ENCODE measurements at regions not wholly inside any gene's neighbourhood (a gene's known extent, or its start where the extent isn't known, plus 50 kb on each side); places are given as distances from the start of the nearest gene placed in this dataset.

- Histone ChIP-seq H3K23me2 (ENCODE audit: low read depth, low read length) (no peaks in the 10 kb centered on the region), H4K20me1 (replicated peaks in 1 of 2; ENCODE audit: control insufficient read depth in 1 of 2, insufficient read depth in 2 of 2, low read length in 2 of 2) (no peaks in the 10 kb centered on the region), H3K79me2 (ENCODE audit: control insufficient read depth in 1 of 2, insufficient read depth in 2 of 2, low read length in 2 of 2) (no peaks in the 10 kb centered on the region), H3K4me3 (ENCODE audit: extremely low read depth in 1 of 4, insufficient read depth in 2 of 4, low read depth in 3 of 4, low read length in 4 of 4) (no peak overlapping the region), H3K23ac (ENCODE audit: insufficient read length) (no peak overlapping the region), H2BK5ac (ENCODE audit: low read depth, low read length) (no peak overlapping the region), H2BK20ac (ENCODE audit: low read length) (no peak overlapping the region), H3K56ac (replicated peaks; ENCODE audit: insufficient read length, low read depth, low read length) (no peak overlapping the region), H3K14ac (ENCODE audit: insufficient read length) (no peak overlapping the region), H3K4me2 (ENCODE audit: insufficient read depth in 1 of 2, low read depth in 2 of 2, low read length in 2 of 2) (no peak overlapping the region), H3K27me3 (replicated peaks in 1 of 4; ENCODE audit: control insufficient read depth in 3 of 4, extremely low read depth in 1 of 4, insufficient read depth in 3 of 4, low read length in 3 of 4) (no peaks in the 10 kb centered on the region), H3K79me1 (ENCODE audit: low read depth, low read length) (no peaks in the 10 kb centered on the region), H4K5ac (ENCODE audit: insufficient read length, low read depth, low read length) (no peak overlapping the region), H2BK120ac (replicated peaks; ENCODE audit: low read depth, low read length) (no peak overlapping the region), H2AFZ (ENCODE audit: low read length) (no peak overlapping the region), H3K36me3 (ENCODE audit: control insufficient read depth in 2 of 4, insufficient read depth in 4 of 4, low read length in 3 of 4) (no peaks in the 10 kb centered on the region), H2BK12ac (ENCODE audit: low read depth, low read length) (no peak overlapping the region), H3K4me1 (replicated peaks in 1 of 4; ENCODE audit: control insufficient read depth in 3 of 4, insufficient read depth in 4 of 4, low read length in 3 of 4) (no peaks in the 10 kb centered on the region), H3K27ac (ENCODE audit: low read depth, low read length) (no peak overlapping the region), H4K8ac (ENCODE audit: extremely low read depth, insufficient read depth, low read length) (no peak overlapping the region), H3K4ac (replicated peaks; ENCODE audit: insufficient read length, low read depth, low read length) (no peak overlapping the region), H4K91ac (replicated peaks; ENCODE audit: insufficient read length, low read length) (no peak overlapping the region), H3K18ac (ENCODE audit: extremely low read depth, low read length) (no peak overlapping the region), H2AK5ac (ENCODE audit: low read depth, low read length) (no peak overlapping the region), H3K9me3 (ENCODE audit: insufficient read depth in 2 of 2, low read depth in 1 of 2, low read length in 1 of 2) (no peaks in the 10 kb centered on the region), H2BK15ac (ENCODE audit: low read length) (no peak overlapping the region), H3K9ac (replicated peaks in 1 of 4; ENCODE audit: extremely low read depth in 1 of 4, low read depth in 3 of 4, low read length in 3 of 4) (no peak overlapping the region)
- DNase-seq (ENCODE audit: low read depth in 1 of 2, low spot score in 2 of 2) (no peak), FAIRE-seq (no peak)
- POLR2A ChIA-PET (ENCODE audit: partially characterized antibody): no interaction called here
- CTCF ChIA-PET (ENCODE audit: partially characterized antibody): no interaction called here
- no peak for TF ChIP-seq SP4 (IDR thresholded peaks at IDR 0.05; ENCODE audit: low read length)
These were observed 1129.2 kb downstream of the SLC16A7 start for GRCh38 chr12:60724984-60725383.
